ENCODE measurements at regions not wholly inside any gene's neighbourhood (a gene's known extent, or its start where the extent isn't known, plus 50 kb on each side); places are given as distances from the start of the nearest gene placed in this dataset.

DNA sequence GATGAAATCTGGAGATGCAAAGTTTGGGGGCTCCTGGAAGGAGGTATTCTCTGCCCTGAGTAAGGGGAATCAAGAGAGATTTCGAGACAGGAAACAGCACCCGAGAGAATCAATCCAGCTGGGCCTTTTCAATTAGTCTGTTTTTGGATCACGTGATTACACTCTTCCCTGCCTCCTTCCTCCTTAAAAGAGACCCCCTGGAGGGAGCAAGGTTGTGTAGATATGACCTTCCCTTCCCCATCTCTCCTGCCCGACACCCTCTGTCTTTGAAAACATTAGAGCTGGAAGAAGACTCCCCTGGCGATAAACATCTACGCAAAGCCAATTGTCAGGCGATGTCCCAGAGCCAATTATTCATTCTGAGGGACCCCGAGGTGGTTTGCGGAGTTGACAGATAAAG, 407.9 kb downstream of the MIAT start:
- H3K9me2 ChIP-seq (replicated peaks; ENCODE audit: insufficient read depth, low read length), result no peaks in the 10 kb centered on the region

DNA sequence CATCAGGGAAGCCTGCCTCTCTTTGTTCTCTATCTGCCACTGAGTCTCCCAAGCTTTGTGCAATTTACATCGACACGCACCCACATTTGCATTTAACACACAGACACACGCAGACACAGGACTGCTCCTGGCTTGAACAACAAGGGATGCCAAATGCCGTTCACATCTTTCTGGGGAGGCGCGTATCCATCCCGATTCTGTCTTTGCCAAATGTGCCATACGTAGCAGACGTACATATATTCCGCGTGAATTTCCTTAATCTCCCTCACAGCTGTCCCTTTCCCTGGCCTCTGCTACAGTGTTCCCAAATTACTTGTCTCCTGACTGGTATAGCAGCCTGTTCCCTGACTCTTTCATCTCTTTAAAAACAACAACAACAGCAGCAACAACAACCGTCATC, 409.5 kb downstream of the MIAT start:
- Histone ChIP-seq H3K4me2 (ENCODE audit: low read depth, low read length) (no peak overlapping the region), H4K20me1 (ENCODE audit: insufficient read depth, low read length) (no peaks in the 10 kb centered on the region), H3K27me3 (replicated peaks; ENCODE audit: insufficient read depth, low read length) (peaks cover 63% of the 10 kb centered on the region), H3F3A (ENCODE audit: insufficient read depth, low read length) (no peaks in the 10 kb centered on the region), H2AFZ (ENCODE audit: low read length) (no peak overlapping the region), H3K4me3 (ENCODE audit: low read length) (no peak overlapping the region), H3K9me3 (replicated peaks; ENCODE audit: insufficient read depth, low read length) (no peaks in the 10 kb centered on the region), H3K27ac (ENCODE audit: low read length) (no peak overlapping the region), H3K4me1 (ENCODE audit: low read length) (no peaks in the 10 kb centered on the region), H3K36me3 (replicated peaks; ENCODE audit: insufficient read depth, low read length) (no peaks in the 10 kb centered on the region), H3K79me2 (ENCODE audit: low read length) (no peaks in the 10 kb centered on the region), H3K9ac (ENCODE audit: low read length) (no peak overlapping the region), H3K9me2 (replicated peaks; ENCODE audit: insufficient read depth, low read length) (no peaks in the 10 kb centered on the region)
- TF ChIP-seq EZH2 (optimal IDR thresholded peaks at IDR 0.05; ENCODE audit: low read depth, low read length), result no peak
- TF ChIP-seq, protein P1, sequence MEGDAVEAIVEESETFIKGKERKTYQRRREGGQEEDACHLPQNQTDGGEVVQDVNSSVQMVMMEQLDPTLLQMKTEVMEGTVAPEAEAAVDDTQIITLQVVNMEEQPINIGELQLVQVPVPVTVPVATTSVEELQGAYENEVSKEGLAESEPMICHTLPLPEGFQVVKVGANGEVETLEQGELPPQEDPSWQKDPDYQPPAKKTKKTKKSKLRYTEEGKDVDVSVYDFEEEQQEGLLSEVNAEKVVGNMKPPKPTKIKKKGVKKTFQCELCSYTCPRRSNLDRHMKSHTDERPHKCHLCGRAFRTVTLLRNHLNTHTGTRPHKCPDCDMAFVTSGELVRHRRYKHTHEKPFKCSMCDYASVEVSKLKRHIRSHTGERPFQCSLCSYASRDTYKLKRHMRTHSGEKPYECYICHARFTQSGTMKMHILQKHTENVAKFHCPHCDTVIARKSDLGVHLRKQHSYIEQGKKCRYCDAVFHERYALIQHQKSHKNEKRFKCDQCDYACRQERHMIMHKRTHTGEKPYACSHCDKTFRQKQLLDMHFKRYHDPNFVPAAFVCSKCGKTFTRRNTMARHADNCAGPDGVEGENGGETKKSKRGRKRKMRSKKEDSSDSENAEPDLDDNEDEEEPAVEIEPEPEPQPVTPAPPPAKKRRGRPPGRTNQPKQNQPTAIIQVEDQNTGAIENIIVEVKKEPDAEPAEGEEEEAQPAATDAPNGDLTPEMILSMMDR (IDR thresholded peaks at IDR 0.05; ENCODE audit: low read length), result no peak
- no peak for TF ChIP-seq EZH2phosphoT487 (IDR thresholded peaks at IDR 0.05; ENCODE audit: low read length)
- DNase-seq, result no peak

More for the DNA sequence above, 407.9 kb downstream of the MIAT start:
- TF ChIP-seq EZH2 (optimal IDR thresholded peaks at IDR 0.05; ENCODE audit: low read depth, low read length) (no peak), EZH2phosphoT487 (IDR thresholded peaks at IDR 0.05; ENCODE audit: low read length) (no peak)
- TF ChIP-seq, protein P1 (IDR thresholded peaks at IDR 0.05; ENCODE audit: low read length), result no peak
- Histone ChIP-seq H3F3A (ENCODE audit: insufficient read depth, low read length) (no peaks in the 10 kb centered on the region), H3K79me2 (ENCODE audit: low read length) (no peaks in the 10 kb centered on the region), H3K27ac (ENCODE audit: low read length) (no peak overlapping the region), H3K4me1 (ENCODE audit: low read length) (no peaks in the 10 kb centered on the region), H3K27me3 (replicated peaks; ENCODE audit: insufficient read depth, low read length) (peaks cover 59% of the 10 kb centered on the region), H3K4me3 (ENCODE audit: low read length) (no peak overlapping the region), H3K9ac (ENCODE audit: low read length) (no peak overlapping the region), H3K36me3 (replicated peaks; ENCODE audit: insufficient read depth, low read length) (no peaks in the 10 kb centered on the region), H3K4me2 (ENCODE audit: low read depth, low read length) (no peak overlapping the region), H2AFZ (ENCODE audit: low read length) (no peak overlapping the region), H4K20me1 (ENCODE audit: insufficient read depth, low read length) (no peaks in the 10 kb centered on the region), H3K9me3 (replicated peaks; ENCODE audit: insufficient read depth, low read length) (no peaks in the 10 kb centered on the region)
- no peak for DNase-seq

DNA sequence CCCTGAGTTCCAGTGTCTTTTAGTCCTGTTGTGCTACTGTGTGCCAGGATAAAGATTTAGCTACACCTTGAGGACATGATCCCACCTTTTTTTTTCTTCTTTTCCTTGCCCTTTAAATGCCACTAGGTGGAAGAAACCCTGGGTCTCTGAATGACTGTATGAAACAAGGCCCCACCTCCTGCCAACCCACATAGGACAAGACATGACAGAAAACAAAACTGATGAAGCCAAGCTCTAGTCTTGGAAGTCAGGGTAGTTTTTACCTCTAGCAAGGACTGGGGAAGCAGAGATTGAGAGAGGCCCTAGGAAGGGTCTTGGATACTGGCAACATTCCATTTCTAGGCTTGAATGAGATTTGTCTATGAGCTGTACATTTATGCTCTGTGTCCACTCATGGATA, 410.7 kb downstream of the MIAT start:
- H3K9me3 ChIP-seq (replicated peaks; ENCODE audit: insufficient read depth, low read length), result no peaks in the 10 kb centered on the region
- no peaks in the 10 kb centered on the region for H3K36me3 ChIP-seq (replicated peaks; ENCODE audit: insufficient read depth, low read length)
- no peaks in the 10 kb centered on the region for H3K9me2 ChIP-seq (replicated peaks; ENCODE audit: insufficient read depth, low read length)
- no peak overlapping the region for H3K4me3 ChIP-seq (ENCODE audit: low read length)
- no peaks in the 10 kb centered on the region for H4K20me1 ChIP-seq (ENCODE audit: insufficient read depth, low read length)
- no peak for DNase-seq
- H3K4me2 ChIP-seq (ENCODE audit: low read depth, low read length), result no peak overlapping the region
- H3K27ac ChIP-seq (ENCODE audit: low read length), result no peak overlapping the region
- H3K4me1 ChIP-seq (ENCODE audit: low read length), result no peaks in the 10 kb centered on the region
- no peaks in the 10 kb centered on the region for H3F3A ChIP-seq (ENCODE audit: insufficient read depth, low read length)
- peaks cover 75% of the 10 kb centered on the region for H3K27me3 ChIP-seq (replicated peaks; ENCODE audit: insufficient read depth, low read length)
- TF ChIP-seq, protein P1 (IDR thresholded peaks at IDR 0.05; ENCODE audit: low read length), result no peak
- no peak for TF ChIP-seq EZH2 (optimal IDR thresholded peaks at IDR 0.05; ENCODE audit: low read depth, low read length)
- no peak for TF ChIP-seq EZH2phosphoT487 (IDR thresholded peaks at IDR 0.05; ENCODE audit: low read length)
- no peaks in the 10 kb centered on the region for H3K79me2 ChIP-seq (ENCODE audit: low read length)
- no peak overlapping the region for H2AFZ ChIP-seq (ENCODE audit: low read length)
- no peak overlapping the region for H3K9ac ChIP-seq (ENCODE audit: low read length)

Measured in MM.1S (cell line).